HG03439 (cell line): ENCODE measurements at regions not wholly inside any gene's neighbourhood (a gene's known extent, or its start where the extent isn't known, plus 50 kb on each side); places are given as distances from the start of the nearest gene placed in this dataset.

Experiments used
- ATAC-seq: cut with Tn5 transposase; IDR thresholded peaks from one replicate; pipeline ENCODE4 v1.9.1; 2021; ENCODE audit warnings: mild to moderate bottlenecking, moderate library complexity; ENCODE audit not compliant: unreplicated experiment

DNA sequence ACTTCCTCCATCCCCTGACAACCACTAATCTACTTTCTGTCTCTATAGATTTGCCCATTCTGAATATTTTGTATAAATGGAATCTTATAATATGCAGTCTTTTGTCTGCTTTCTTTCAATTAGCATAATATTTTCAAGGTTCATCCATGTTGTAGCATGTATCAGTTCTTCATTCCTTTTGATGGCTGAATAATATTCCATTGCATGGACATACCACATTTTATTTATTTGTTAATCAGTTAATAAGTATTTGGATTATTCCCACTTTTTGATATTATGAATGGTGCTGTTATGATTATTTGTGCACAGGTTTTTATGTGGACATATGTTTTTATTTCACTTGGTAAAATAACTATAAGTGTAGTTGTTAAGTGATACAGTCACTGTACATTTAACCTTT, 155.1 kb upstream of the WSCD2 start:
- ATAC-seq = no peak

DNA sequence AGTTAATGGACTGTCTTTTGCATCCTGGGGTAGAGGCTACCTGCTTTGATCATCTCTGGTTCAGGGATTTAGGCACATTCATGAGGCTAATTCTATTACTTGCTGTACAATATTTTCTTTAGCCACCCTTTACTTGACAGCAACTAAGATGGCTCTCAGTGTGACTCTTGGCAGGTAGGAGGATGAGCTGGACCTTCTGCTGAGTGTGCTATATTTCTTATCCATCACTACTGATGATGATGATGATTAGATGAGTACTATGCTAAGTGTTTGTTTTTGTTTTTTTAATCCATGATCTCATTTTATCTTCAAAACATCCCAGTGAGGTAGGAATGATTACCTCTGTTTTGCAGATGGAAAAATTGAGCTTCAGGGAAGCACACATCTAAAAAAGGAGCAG, 152.8 kb upstream of the WSCD2 start:
- no peak for ATAC-seq

- ATAC-seq = no peak
These were observed 150.9 kb upstream of the WSCD2 start for GRCh38 chr12:107978201-107978600.

- ATAC-seq = no peak
These were observed 150.4 kb upstream of the WSCD2 start for GRCh38 chr12:107978641-107979040.

DNA sequence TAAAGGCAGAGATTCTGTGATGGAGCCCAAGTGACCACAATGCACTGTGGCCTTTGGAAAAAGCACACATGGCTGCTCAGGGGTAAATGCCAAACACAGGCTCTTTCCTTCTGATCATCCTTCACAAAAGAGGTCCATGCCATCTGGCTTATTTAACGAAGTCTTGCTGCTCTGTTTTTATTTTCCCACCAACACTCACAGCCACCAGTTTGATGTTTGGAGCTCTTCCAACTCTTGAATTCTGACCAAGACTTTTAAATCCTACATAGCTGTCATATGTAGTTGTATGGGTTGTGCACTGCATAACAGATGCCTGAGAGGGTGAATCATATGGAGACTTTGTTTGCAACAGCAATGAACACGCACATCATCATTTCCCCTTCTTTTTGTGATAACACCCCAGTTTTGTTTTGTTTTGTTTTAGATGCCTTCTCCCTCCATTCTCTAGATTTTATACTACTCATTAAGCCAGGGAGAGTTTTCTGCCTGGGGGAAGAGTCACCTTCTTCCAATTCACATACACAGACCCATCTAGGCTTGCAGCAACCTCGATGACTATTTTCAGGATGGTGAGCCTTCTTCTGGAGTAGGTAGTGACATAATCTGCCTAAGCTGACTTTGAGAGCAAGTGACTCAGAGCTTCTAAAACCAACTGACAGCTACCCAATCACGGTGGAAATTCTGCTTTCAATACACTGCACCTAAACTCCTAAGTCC, 145.2 kb upstream of the WSCD2 start:
- ATAC-seq = no peak

DNA sequence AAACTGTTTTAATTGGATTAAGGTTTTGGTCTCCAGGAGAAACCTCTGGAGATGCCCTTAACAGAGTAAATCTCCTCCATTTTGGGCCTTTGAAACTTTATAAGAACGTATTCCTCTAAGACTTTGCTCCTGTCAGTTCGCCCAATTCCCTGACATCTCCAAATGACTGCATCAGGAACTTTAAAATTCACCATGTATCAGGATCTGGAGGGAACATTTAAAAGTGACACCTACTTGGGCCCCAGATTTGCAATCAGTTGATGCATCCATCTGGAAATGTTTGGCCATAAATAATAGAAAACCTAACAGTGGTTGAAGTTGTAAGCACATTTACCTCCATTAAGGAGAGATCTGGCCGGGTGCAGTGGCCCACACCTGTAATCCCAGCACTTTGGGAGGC, 144.1 kb upstream of the WSCD2 start:
- no peak for ATAC-seq

DNA sequence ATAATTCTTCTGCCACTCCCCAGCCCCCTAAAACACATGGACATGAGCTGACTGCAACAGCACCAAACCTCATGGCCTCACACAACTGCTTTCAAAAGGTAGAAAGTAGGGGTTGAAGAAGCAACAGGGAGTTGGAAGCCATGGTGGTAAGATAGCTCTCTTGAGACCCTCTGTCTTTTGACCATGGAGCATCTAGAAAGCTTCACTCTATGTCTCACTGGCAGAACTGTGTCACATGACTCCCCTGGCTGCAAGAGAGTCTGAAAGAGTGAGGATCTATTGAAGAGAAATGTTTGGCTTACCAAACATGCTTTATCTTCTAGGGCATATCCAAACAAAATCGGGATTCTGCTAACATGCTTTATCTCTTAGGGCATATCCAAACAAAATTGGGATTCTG, 142.9 kb upstream of the WSCD2 start:
- no peak for ATAC-seq

- no peak for ATAC-seq
These were observed 138.8 kb upstream of the WSCD2 start for GRCh38 chr12:107990325-107990724.

DNA sequence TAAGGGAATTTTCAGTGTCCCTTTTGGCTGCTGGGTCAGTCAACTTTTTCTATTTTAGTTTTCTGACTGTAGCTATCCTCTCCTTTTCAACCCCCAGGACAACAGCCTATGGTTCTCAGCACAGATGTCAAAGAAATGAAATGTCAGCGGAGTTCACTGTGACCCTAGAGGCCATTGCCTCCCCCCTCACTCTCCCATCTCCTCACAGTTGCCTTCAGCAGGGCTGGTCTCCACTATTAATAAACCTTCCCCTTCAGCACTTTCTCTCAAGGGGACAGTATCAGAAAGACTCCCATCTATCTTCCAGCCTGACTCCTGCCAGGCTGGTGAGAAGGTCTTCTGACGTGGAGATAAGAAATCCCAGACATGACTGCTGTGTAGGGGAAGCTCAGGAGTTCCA, 137.1 kb upstream of the WSCD2 start:
- ATAC-seq = no peak

DNA sequence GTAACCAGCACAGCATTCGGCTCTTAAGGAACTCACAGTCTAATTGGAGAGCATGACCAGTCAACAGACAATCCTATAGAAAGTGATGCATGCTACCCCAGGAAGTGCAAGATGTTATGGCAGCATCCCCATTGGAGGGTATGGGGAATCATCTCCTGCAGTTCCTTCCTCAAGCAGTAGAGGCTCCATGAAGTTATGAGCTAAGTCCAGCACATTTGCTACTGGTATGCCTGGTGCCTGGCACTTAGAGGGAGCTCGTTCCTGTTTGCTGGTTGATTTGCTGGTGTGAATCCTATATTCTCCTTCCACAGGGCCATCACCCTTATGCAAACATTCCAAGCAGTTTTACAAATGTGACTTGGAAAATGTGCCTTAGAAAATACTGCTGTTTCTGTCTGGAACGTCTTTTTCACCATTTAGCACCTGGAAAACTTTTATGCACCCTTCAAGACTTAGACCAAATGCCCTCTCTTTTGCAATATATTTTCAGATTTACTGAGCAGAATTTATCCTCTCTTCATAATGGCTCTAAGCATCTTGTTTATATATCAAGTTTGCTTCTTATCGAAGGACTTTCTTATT, 136.1 kb upstream of the WSCD2 start:
- ATAC-seq = no peak

- no peak for ATAC-seq
These were observed 130.2 kb upstream of the WSCD2 start for GRCh38 chr12:107998863-107999262.

DNA sequence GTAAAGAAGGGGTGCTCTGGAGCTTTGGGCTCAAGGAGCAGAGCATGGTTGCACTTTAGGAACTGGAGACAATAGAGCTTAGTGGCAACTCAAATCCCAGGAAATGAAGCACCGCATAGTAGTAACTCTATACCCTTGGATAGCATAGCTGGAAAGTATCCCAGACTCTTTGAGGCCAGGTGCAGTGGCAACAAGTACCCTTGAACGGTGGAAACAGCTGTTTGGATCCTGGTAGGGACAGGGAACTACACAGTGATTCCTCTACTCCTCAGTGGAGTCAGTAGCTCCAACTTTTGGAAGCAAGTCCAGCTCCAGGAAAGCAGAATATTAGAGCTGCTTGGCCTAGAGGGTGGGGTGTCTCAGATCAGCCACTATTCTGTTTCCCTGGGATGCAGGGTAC, 129.0 kb upstream of the WSCD2 start:
- ATAC-seq = no peak

DNA sequence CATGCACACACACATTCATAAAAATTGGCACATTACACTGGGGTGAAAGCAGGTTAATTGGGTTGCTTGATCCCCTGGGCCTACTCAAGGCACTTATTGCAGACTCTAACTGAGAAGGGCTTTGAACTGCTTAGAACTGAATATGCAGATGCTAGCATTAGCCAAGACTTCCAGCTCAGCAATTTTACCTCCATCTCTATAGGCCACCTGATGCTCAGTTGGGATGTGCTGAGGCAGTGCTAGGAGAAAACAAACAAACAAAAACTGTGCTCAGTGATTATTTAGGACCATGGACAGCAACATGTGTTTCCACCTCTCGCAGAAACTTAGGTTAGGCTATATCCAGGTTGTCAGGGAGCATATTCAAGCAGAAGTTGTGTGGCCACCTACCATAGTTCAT, 124.8 kb upstream of the WSCD2 start:
- no peak for ATAC-seq

GRCh38 chr12:108008163-108008905, 120.8 kb upstream of the WSCD2 start:
- ATAC-seq = no peak

GRCh38 chr12:108009442-108010070, 119.5 kb upstream of the WSCD2 start:
- ATAC-seq = no peak

DNA sequence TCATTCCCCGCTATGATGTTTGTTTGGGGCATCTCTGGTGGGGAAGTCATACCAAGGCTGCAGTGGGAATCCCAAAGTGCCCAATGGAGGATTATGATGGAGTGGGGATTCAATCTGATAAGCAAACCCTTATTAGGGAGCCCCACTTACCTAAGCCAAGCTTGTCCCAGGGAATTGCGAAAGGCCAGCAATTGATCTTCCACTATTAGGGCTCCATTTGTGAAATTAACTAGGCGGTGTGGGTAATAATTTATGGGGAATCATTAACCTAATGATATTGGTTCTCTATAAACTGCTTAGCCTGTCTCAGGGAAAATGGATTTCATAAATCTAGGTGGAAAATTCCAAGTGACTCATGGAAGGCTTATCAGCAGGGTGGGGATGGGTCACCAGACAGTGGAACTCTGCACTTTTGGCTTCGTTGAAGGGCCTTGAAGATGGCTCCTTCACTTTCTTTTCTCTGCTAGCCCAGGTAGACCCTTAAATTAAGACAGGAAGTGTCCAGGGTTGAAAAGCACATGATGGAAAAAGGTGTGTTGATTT, 113.0 kb upstream of the WSCD2 start:
- ATAC-seq = no peak

GRCh38 chr12:108017472-108018057, 111.5 kb upstream of the WSCD2 start:
- no peak for ATAC-seq

GRCh38 chr12:108019862-108020261, 109.2 kb upstream of the WSCD2 start:
- ATAC-seq = no peak

GRCh38 chr12:108021141-108021540, 107.9 kb upstream of the WSCD2 start:
- no peak for ATAC-seq

GRCh38 chr12:108021949-108022522, 107.1 kb upstream of the WSCD2 start:
- no peak for ATAC-seq
